PC-9 (cell line): ENCODE measurements at regions not wholly inside any gene's neighbourhood (a gene's known extent, or its start where the extent isn't known, plus 50 kb on each side); places are given as distances from the start of the nearest gene placed in this dataset.
A peak's percentile ranks its signal among the peaks of the same experiment; 100 is the strongest.

Source experiments
- BruUV-seq: library from RNA; stranded (reverse); fragments of 400-500 nt; replicated peaks from 2 replicates; lab custom pipeline; 2021; lab: Mats Ljungman, UMichigan
- CTCF ChIA-PET: fragments of 300-600 bp; sonication (Branson Sonifier 250); formaldehyde crosslinking; loops from one replicate; lab custom pipeline; 2022; ENCODE audit warnings: antibody characterized with exemption; lab: Charles Lee
- POLR2A ChIA-PET: fragments of 300-600 bp; sonication (Branson Sonifier 250); formaldehyde crosslinking; loops from one replicate; lab custom pipeline; 2022; ENCODE audit warnings: antibody characterized with exemption; ENCODE audit not compliant: unreplicated experiment; lab: Charles Lee
- DNase-seq, 2 experiments: peaks; one replicate each; pipeline versions ENCODE4 v3.0.0 to v3.0.0-alpha.2; 2015 to 2022; ENCODE audit warnings: mixed read lengths in 1 of 2
- H2AFZ ChIP-seq: fragments of 200-600 bp; sonication (generic); 2 replicates; pipeline ENCODE4 v1.8.1; 2017; ENCODE audit warnings: antibody characterized with exemption
- H3F3A ChIP-seq: fragments of 200-600 bp; sonication (generic); 2 replicates; pipeline ENCODE4 v1.8.1; 2017; ENCODE audit warnings: antibody characterized with exemption, mild to moderate bottlenecking, low read depth; ENCODE audit not compliant: insufficient read depth
- H3K27ac ChIP-seq: fragments of 200-600 bp; sonication (generic); 2 replicates; pipeline ENCODE4 v1.6.1; 2016; ENCODE audit warnings: mixed run types
- H3K27me3 ChIP-seq: fragments of 200-600 bp; sonication (generic); 2 replicates; pipeline ENCODE4 v1.6.1; 2016; ENCODE audit warnings: low read depth, mixed run types; ENCODE audit not compliant: insufficient read depth
- H3K36me3 ChIP-seq: fragments of 200-600 bp; sonication (generic); 2 replicates; pipeline ENCODE4 v1.6.1; 2016; ENCODE audit warnings: low read depth, mixed run types
- H3K4me1 ChIP-seq: fragments of 200-600 bp; sonication (generic); replicated peaks from 2 replicates; pipeline ENCODE4 v1.6.1; 2016; ENCODE audit warnings: mixed run types; ENCODE audit not compliant: insufficient read depth
- H3K4me2 ChIP-seq: fragments of 200-600 bp; sonication (generic); 2 replicates; pipeline ENCODE4 v1.6.1; 2017; ENCODE audit warnings: mixed run types
- H3K4me3 ChIP-seq: fragments of 200-600 bp; sonication (generic); 2 replicates; pipeline ENCODE4 v1.6.1; 2016; ENCODE audit warnings: mixed run types
- H3K79me2 ChIP-seq: fragments of 200-600 bp; sonication (generic); 2 replicates; pipeline ENCODE4 v1.6.1; 2017; ENCODE audit warnings: low read depth, mixed run types
- H3K9me2 ChIP-seq: fragments of 200-600 bp; sonication (generic); 2 replicates; pipeline ENCODE4 v1.8.1; 2017; ENCODE audit warnings: mild to moderate bottlenecking; ENCODE audit not compliant: insufficient read depth
- H3K9me3 ChIP-seq: fragments of 200-600 bp; sonication (generic); 2 replicates; pipeline ENCODE4 v1.8.1; 2016; ENCODE audit warnings: low read depth; ENCODE audit not compliant: insufficient read depth
- H4K20me1 ChIP-seq: fragments of 200-600 bp; sonication (generic); 2 replicates; pipeline ENCODE4 v1.8.1; 2017; ENCODE audit not compliant: insufficient read depth
- EZH2 ChIP-seq: fragments of 200-600 bp; sonication (generic); IDR thresholded peaks from 2 replicates; pipeline ENCODE4 v1.8.0; 2017; ENCODE audit warnings: antibody characterized with exemption, low read depth
- intact Hi-C: fragments of 100-400 bp; cut with micrococcal nuclease; formaldehyde crosslinking; loops from one replicate; pipeline ENCODE4 v1.10.0; 2022; ENCODE audit not compliant: unreplicated experiment
- TF ChIP-seq, protein P1 (sequence below): fragments of 200-600 bp; sonication (generic); conservative IDR thresholded peaks from 2 replicates; pipeline ENCODE4 v1.6.1; 2017; ENCODE audit warnings: mixed run types, antibody characterized with exemption, mild to moderate bottlenecking, moderate library complexity

DNA sequence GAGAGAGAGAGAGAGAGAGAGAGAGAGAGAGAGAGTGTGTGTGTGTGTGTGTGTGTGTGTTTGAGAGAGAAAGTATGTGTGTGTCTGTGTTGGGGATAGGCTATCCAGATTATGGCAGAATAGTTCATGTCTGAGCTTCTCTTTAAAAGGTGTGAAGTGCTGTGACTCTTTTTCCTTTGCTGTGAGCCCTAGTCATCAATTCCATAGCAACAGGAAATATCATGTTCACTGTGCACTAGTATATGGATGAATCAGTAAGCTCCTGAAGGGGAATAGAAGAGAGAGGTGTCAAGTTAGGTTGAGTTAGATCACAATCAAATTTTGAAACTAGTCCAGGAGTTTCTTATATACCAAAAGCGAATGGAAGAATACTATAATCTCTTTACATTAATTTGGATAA lies 318.7 kb downstream of the RFPL4B start:
- no peak overlapping the region for H2AFZ ChIP-seq
- intact Hi-C loops: no loop called here
- ChIA-PET POLR2A (no interaction called here), CTCF (no interaction called here)
- H3F3A ChIP-seq: no peaks in the 10 kb centered on the region
- H3K9me2 ChIP-seq: no peaks in the 10 kb centered on the region
- no peak overlapping the region for H3K4me2 ChIP-seq
- peak in 1 of 2 experiments; percentile 51 for DNase-seq
- no peaks in the 10 kb centered on the region for H3K27me3 ChIP-seq
- no peaks in the 10 kb centered on the region for H4K20me1 ChIP-seq
- no peaks in the 10 kb centered on the region for H3K4me1 ChIP-seq
- TF ChIP-seq, protein P1, sequence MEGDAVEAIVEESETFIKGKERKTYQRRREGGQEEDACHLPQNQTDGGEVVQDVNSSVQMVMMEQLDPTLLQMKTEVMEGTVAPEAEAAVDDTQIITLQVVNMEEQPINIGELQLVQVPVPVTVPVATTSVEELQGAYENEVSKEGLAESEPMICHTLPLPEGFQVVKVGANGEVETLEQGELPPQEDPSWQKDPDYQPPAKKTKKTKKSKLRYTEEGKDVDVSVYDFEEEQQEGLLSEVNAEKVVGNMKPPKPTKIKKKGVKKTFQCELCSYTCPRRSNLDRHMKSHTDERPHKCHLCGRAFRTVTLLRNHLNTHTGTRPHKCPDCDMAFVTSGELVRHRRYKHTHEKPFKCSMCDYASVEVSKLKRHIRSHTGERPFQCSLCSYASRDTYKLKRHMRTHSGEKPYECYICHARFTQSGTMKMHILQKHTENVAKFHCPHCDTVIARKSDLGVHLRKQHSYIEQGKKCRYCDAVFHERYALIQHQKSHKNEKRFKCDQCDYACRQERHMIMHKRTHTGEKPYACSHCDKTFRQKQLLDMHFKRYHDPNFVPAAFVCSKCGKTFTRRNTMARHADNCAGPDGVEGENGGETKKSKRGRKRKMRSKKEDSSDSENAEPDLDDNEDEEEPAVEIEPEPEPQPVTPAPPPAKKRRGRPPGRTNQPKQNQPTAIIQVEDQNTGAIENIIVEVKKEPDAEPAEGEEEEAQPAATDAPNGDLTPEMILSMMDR: no peak
- no peak for TF ChIP-seq EZH2
- no peaks in the 10 kb centered on the region for H3K36me3 ChIP-seq
- H3K79me2 ChIP-seq: no peaks in the 10 kb centered on the region
- no peaks in the 10 kb centered on the region for H3K9me3 ChIP-seq
- no peak overlapping the region for H3K27ac ChIP-seq
- H3K4me3 ChIP-seq: no peak overlapping the region
- BruUV-seq: no TSS peak

DNA sequence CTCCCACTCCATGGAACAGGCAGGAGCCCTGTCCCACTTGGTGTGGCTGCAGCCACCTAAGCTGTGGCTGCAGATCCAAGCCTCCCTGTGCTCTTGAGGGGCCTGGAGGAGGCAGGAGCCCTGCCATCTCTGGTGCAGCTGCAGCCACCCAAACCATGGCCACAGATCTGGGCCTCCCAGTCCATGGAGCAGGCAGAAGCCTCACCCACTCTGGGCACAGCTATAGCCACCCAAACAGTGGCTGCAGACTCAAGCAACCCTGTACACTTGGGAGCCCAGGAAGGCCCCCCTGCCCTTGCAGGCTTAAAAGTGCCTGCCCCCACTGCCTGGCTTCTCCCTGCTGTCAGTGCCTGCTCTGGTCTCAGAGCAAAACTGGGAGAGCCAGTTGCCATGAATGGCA lies 320.3 kb downstream of the RFPL4B start:
- intact Hi-C loops: no loop called here
- H3K9me3 ChIP-seq: no peaks in the 10 kb centered on the region
- H3K4me1 ChIP-seq: no peaks in the 10 kb centered on the region
- H3K27ac ChIP-seq: no peak overlapping the region
- H3K36me3 ChIP-seq: no peaks in the 10 kb centered on the region
- H3K4me3 ChIP-seq: no peak overlapping the region
- TF ChIP-seq EZH2: no peak
- TF ChIP-seq, protein P1: no peak
- no peaks in the 10 kb centered on the region for H3K27me3 ChIP-seq
- DNase-seq: no peak
- CTCF ChIA-PET: interaction anchor here (0.6 kb wide), 1 partner anchor 328 kb away, joined by 3 read pairs; no protein-coding TSS in a partner anchor
- H3K4me2 ChIP-seq: no peak overlapping the region
- H2AFZ ChIP-seq: no peak overlapping the region
- H4K20me1 ChIP-seq: no peaks in the 10 kb centered on the region
- H3F3A ChIP-seq: no peaks in the 10 kb centered on the region
- BruUV-seq: no TSS peak
- no peaks in the 10 kb centered on the region for H3K79me2 ChIP-seq
- POLR2A ChIA-PET: no interaction called here
- no peaks in the 10 kb centered on the region for H3K9me2 ChIP-seq

DNA sequence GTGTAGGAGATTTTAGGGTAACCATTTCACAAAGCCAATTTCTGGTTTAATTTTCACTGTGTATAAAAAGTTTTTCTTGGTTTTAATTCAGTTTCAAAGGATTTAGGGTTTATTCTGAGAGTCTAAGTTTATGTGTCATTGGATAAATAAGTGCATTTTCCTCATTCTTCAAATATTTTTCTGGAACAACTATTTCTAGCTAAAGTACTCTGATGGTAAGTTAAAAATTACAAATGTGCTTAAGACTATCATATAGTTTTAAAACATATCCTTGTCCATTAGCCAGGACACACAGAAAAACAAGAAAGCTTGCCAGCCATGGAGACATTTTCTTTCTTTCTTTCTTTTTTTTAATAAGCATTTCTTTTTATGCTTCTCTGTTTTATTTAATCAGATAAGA lies 333.0 kb downstream of the RFPL4B start:
- TF ChIP-seq EZH2: no peak
- TF ChIP-seq, protein P1: no peak
- Histone ChIP-seq H3K27me3 (no peaks in the 10 kb centered on the region), H2AFZ (no peak overlapping the region), H3K27ac (no peak overlapping the region), H4K20me1 (no peaks in the 10 kb centered on the region), H3K4me1 (no peaks in the 10 kb centered on the region; the same call in 1 of the 2 replicates), H3K4me2 (no peak overlapping the region), H3K9me2 (no peaks in the 10 kb centered on the region), H3F3A (no peaks in the 10 kb centered on the region), H3K9me3 (no peaks in the 10 kb centered on the region), H3K36me3 (no peaks in the 10 kb centered on the region), H3K79me2 (no peaks in the 10 kb centered on the region), H3K4me3 (no peak overlapping the region)
- no TSS peak for BruUV-seq
- ChIA-PET POLR2A (no interaction called here), CTCF (interaction anchor here (0.6 kb wide), 1 partner anchor 536 kb away, joined by 5 read pairs; no protein-coding TSS in a partner anchor)
- DNase-seq: no peak
- intact Hi-C loops: no loop called here
